ENCODE measurements at regions not wholly inside any gene's neighbourhood (a gene's known extent, or its start where the extent isn't known, plus 50 kb on each side); places are given as distances from the start of the nearest gene placed in this dataset.

DNA sequence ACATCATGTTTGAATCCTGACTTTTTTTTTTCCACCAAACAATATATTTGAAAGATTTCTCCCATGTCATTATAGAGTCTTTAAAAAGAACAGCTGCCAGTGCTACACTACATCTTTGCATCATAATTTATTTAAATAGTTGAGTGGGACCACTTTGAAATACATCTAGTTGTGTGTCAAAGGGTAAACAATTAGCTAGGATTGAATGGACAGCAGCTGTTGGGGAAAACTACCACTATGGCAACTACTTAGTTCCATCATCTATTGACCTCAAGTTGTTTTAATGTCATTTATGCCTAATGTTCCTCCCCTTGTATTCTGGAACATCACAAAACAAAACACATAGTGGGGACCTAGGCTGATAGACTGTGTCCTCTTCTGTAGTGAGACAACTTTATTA, 985.1 kb downstream of the SORCS1 start:
- TF ChIP-seq, protein P1, sequence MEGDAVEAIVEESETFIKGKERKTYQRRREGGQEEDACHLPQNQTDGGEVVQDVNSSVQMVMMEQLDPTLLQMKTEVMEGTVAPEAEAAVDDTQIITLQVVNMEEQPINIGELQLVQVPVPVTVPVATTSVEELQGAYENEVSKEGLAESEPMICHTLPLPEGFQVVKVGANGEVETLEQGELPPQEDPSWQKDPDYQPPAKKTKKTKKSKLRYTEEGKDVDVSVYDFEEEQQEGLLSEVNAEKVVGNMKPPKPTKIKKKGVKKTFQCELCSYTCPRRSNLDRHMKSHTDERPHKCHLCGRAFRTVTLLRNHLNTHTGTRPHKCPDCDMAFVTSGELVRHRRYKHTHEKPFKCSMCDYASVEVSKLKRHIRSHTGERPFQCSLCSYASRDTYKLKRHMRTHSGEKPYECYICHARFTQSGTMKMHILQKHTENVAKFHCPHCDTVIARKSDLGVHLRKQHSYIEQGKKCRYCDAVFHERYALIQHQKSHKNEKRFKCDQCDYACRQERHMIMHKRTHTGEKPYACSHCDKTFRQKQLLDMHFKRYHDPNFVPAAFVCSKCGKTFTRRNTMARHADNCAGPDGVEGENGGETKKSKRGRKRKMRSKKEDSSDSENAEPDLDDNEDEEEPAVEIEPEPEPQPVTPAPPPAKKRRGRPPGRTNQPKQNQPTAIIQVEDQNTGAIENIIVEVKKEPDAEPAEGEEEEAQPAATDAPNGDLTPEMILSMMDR (IDR thresholded peaks at IDR 0.05), result no peak
- no peak for TF ChIP-seq POLR2A (IDR thresholded peaks at IDR 0.05)

Data from uterus (tissue), 2 donors.